Activated CD4-positive, alpha-beta T cell treated with anti-CD3 and anti-CD28 coated beads, Interleukin-10, Interleukin-2, amounts not matched to agents 100 ng/mL and 50 ng/mL, durations not matched to agents 16 hours and 8 hours (primary cell): ENCODE measurements at regions not wholly inside any gene's neighbourhood (a gene's known extent, or its start where the extent isn't known, plus 50 kb on each side); places are given as distances from the start of the nearest gene placed in this dataset.

Source experiments
- DNase-seq: peaks from one replicate; pipeline ENCODE4 v3.0.0-alpha.2; 2020

DNA sequence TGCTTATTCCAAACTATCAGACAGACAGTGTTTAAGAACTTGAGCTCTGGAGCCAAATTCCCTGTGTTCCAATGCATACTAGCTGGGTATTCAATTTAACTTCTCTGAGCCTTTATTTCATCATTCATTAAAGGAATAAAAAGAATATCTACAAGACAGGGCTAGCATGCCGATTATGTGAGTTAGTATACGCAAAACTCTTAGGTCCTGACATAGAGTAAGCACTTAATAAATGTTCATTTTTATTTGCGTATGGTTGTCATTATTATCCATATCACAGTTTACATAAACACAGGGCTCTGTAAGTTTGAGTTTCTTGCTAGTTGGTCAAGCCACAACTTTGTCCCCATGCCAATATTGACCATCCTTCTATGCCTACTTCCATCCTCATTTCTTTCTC, 161.5 kb downstream of the NUAK1 start:
- DNase-seq: no peak

DNA sequence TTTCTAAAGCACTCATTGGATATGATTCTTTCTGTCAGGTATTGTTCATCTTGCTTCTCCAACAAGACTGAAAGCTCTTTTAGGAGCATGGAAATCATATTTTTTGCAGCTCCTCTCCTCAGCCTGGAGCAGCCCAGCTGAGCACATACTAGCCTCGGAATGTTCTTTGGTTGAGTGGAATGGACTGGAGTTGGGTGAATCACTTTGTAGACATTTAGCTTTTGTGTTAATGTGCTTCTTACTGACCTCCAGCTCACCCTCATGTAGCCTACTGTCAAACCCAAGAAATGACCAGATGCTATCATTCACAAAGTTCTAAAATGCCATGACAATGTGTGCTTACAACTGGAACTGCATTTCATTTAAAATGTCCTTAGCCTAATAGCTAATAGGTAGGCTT, 161.1 kb downstream of the NUAK1 start:
- no peak for DNase-seq

DNA sequence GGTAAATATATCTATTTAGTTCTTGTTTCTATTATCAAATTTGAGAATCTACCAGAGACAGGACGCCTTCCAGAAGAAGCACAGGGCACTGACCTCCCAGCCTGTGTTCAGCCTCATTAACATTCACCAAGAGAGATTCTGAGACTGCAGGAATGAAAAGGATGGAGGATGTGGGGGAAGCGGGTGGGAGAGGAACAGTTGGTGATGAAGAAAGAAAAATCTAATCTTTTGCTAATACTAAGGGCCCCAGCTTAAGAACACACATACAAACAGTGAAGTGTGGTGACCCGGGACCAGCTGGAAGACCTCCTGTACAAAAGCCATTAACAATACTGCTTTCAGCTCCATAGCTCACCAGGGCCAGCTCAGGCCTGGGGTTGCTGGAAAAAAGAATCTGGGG, 160.5 kb downstream of the NUAK1 start:
- DNase-seq: no peak

DNA sequence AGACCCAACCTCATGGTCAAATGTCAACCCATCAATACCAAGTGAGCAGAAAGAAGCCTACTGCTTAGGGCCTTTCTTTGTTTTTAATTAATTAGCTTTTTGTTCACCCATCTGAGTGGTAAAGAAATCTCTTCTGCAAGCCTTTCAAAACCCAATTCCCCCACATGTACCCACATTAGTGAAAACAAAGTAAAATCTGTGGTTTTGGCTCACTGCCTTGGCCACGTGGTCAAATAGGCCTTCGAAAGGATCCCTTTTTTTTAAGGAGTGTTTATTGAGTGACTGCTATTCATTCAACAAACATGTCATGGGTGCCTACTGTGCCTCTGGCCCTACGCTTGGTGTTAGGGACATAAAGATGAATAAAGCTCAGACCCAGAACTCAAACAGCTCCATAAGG, 160.1 kb downstream of the NUAK1 start:
- DNase-seq: no peak

GRCh38 chr12:105980085-105980484, 158.7 kb downstream of the NUAK1 start:
- no peak for DNase-seq

DNA sequence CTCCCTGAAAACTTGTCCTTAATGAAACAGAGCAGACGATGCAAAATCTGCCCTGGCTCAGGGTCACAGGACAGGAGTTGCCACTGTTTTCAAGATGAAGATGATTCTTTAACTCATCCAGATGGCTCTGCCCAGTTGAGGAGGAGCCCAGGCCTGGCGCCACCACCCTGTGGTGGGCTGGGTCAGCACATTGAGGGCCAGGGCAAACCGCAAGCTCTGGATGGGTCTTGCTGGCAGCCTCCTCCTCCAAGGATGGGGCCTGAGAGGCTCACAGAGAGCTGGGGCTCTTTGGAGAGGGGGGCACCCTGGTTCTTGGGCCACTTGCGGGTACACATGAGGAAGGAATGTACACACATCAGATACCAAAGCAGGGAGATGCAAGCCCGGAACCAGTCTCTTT, 158.2 kb downstream of the NUAK1 start:
- DNase-seq: no peak

DNA sequence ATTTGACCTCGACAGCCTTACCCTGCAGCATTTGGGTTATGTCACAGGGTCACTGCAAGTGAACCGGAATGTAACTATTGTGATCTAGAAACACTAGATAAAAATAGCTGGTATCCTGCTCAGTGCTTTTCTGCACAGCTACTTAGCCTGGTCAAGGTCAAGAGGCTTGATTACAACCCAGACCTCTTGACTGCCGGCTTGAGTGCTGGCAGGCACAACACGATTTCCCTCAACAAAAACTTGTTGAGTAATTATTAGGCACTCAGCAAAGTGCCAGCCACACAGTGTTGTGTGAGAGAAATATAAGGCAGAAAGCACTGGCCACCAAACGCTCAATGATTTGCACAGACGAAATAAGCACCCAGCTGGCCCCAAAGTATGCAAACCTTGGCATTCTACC, 156.7 kb downstream of the NUAK1 start:
- DNase-seq: no peak

GRCh38 chr12:105983622-105984320, 155.0 kb downstream of the NUAK1 start:
- DNase-seq: no peak

DNA sequence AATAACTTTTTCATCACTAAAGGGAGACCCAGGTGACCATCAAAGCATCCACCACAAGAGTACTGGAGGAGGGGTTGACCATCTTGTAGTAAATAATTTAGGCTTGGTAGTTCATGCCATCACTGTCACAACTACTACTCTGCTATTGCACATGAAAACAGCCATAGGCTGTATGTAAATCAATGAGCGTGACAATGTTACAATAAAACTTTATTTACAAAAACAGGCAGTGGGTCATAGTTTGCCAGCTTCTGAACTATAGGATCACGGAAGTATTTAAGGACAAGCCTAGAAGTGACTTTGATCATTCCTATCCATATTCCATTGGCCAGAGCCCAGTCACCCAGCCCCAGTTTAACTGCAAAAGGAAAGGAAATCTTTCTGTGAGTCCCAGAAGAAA, 153.4 kb downstream of the NUAK1 start:
- no peak for DNase-seq

GRCh38 chr12:105986779-105987684, 151.7 kb downstream of the NUAK1 start:
- DNase-seq: no peak

GRCh38 chr12:105987685-105988035, 151.1 kb downstream of the NUAK1 start:
- no peak for DNase-seq

- no peak for DNase-seq
Observed at GRCh38 chr12:105992849-105993740, 145.7 kb downstream of the NUAK1 start.

- no peak for DNase-seq
Observed at GRCh38 chr12:105993766-105994555, 144.8 kb downstream of the NUAK1 start.

- no peak for DNase-seq
Observed at GRCh38 chr12:105995961-105996431, 142.8 kb downstream of the NUAK1 start.

DNA sequence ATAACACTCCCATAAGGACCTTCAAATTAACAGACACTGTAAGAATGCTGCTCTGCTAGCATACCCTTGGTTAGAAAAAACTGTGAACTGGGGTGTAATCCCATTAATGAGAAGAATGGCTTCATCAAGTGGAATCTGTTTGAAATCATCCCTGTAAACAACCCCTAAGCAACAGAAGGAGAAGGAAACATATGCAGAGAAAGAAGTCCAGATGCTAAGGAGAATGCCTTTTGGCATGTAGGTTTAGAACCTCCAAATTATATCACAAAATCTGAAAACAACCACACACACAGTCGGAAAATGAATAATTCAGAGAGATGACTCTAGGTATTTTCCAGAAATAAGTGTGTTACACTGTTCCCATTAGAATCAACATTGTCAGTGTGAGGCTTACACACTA, 140.2 kb downstream of the NUAK1 start:
- no peak for DNase-seq

DNA sequence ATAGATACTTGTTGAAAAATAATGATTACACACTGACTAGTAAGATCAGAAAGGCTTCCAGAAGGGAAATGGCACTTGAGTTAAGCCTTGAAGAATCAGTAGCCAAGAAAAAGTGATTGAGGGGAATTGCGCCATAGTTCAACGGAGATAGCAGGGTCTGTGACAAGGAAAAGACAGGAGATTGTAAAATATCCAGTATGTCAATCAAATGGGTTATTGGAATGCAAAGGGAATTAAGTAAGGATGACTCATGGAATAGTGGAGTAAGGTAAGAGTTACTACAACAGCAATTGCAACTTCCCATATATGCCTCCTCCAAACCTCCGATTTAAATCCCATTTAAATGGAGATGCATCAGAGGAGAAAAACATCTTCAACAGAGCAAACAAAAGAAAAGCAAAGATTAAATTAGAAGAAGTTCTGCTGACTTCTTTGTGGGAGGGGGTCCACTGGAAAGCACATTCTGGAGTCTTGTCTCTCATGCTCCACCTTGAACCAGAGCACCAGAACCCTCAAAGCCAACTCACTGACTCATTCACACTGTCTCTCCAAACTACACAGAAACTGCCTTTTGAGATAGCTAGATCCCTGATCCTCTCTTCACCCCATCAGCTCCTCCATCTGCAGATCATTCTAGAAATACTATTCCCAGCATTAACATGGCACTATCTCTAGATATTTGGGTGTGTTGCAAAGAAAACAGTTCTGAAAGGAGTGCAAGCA, 138.2 kb downstream of the NUAK1 start:
- no peak for DNase-seq

DNA sequence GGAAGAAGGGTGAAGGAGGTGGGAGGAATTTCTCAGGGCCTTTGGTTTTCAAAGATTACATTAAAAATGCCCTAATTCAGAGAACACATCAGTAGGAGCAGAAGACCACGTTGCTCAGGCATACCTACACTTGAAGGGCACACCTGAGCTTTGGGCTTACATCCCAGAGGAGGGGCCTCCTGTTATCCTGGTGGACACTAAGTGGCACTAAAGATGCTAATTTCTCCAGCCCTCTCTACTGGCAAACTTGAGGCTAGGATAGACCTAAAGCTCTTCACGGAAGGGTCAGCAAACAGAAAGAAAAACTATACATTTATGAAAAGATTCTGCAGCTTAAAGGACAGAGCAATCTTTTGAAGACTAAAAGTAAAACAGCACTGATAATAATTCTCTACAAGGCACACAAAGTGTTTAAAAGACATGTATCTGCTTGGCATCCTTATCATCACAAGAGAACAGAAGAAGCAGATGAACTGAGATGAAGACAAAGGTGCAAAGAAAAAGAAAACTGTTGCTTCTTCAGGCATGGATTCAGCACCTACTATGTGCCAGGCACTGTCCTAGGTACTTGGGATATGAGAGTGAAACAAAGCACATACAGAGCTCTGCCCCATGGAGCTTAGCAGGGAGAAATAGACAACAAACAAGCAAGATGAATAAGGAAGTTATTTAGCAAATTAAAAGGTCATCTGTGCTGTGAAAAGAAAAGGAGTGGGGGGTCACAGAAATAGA, 137.5 kb downstream of the NUAK1 start:
- DNase-seq: no peak

DNA sequence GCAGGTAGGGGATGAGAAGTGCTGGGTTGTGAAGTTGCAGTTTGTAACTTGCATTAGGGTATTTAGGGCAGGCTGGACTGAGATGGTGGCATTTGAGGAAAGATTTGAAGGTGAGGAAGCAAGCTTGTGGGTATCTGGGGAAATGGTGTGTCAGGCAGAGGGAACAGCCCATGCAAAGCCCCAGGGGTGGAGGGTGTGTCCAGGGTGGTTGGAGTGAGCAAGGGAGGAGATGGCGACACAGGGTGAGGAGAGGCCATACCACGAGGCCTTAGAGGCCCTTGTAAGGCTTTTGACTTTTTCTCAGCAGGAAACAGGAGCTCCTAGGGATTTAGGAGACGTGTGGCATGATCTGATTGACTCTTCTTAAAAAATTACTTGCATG, 136.9 kb downstream of the NUAK1 start:
- DNase-seq: no peak

- DNase-seq: no peak
Observed at GRCh38 chr12:106003297-106003696, 135.5 kb downstream of the NUAK1 start.

DNA sequence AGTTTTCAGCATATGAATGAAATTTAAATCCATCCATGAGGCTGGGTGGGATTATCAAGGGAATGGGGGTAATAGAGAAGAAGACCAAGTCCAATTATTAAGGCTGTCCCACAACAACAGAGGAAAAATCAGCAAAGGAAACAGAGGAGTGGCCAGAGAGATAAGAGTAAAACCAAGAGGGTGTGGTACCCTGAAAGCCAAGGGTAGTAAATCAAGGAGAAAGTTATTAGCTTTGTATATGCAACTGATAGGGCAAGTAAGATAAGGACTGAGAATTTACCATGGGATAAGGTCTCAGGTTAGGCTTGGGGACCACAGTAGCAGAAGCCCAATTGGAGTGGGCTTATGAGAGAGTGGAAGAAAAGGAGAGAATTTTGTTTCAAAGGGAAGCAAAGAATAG, 134.5 kb downstream of the NUAK1 start:
- no peak for DNase-seq

DNA sequence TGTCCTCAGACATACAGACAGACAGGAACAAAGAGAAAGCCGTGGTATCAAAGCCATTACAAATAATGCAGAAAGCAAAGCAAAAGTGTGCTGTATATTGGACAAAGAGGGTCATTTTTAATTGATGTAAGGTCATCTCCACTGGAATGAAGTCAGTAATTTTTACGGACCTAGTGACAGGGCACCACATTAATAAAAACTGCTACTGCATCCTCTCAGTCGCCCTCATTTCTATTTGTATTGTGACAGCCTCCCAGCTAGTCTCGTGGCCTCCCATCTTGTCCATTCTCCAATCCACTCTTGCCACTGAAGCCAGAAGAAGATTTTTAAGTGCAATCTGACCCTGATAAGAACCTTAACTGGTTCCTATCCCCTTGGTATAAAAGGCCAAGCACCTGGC, 132.4 kb downstream of the NUAK1 start:
- no peak for DNase-seq
